ENCODE measurements at regions not wholly inside any gene's neighbourhood (a gene's known extent, or its start where the extent isn't known, plus 50 kb on each side); places are given as distances from the start of the nearest gene placed in this dataset.

GRCh38 chr5:124451721-124452383 lies 294.6 kb downstream of the ZNF608 start:
- no peak for DNase-seq
- intact Hi-C loops (cut with DNase I), result loop anchor here (10.0 kb wide), 1 partner anchor 273 kb away; no protein-coding TSS in a partner anchor

- no peak for DNase-seq
- intact Hi-C loops (cut with DNase I), result no loop called here
Observed at GRCh38 chr5:124446120-124446519, 300.3 kb downstream of the ZNF608 start.

- intact Hi-C loops (cut with DNase I), result no loop called here
- no peak for DNase-seq
Observed at GRCh38 chr5:124445070-124445619, 301.3 kb downstream of the ZNF608 start.

- no peak for DNase-seq
- intact Hi-C loops (cut with DNase I), result no loop called here
Observed at GRCh38 chr5:124444147-124444775, 302.2 kb downstream of the ZNF608 start.

GRCh38 chr5:124440471-124440870 lies 306.0 kb downstream of the ZNF608 start:
- intact Hi-C loops (cut with DNase I), result loop anchor here (2.0 kb wide), 1 partner anchor 134 kb away; no protein-coding TSS in a partner anchor
- no peak for DNase-seq

GRCh38 chr5:124439609-124440008 lies 306.8 kb downstream of the ZNF608 start:
- intact Hi-C loops (cut with DNase I), result loop anchor here (2.0 kb wide), 1 partner anchor 135 kb away; no protein-coding TSS in a partner anchor
- no peak for DNase-seq

GRCh38 chr5:124438903-124439281 lies 307.5 kb downstream of the ZNF608 start:
- intact Hi-C loops (cut with DNase I), result no loop called here
- DNase-seq, result peak; percentile 54 to 95 (median 68)

- DNase-seq, result peak in 5 of 10 donors; percentile 10 to 88 (median 39)
- intact Hi-C loops (cut with DNase I), result no loop called here
Observed at GRCh38 chr5:124438026-124438902, 308.2 kb downstream of the ZNF608 start.

- intact Hi-C loops (cut with DNase I), result no loop called here
- DNase-seq, result no peak
Observed at GRCh38 chr5:124436294-124436693, 310.1 kb downstream of the ZNF608 start.

- no peak for DNase-seq
- intact Hi-C loops (cut with DNase I), result no loop called here
Observed at GRCh38 chr5:124433170-124433569, 313.3 kb downstream of the ZNF608 start.

GRCh38 chr5:124421584-124421983 lies 324.9 kb downstream of the ZNF608 start:
- DNase-seq, result no peak
- intact Hi-C loops (cut with DNase I), result no loop called here

GRCh38 chr5:124420952-124421351 lies 325.5 kb downstream of the ZNF608 start:
- DNase-seq, result no peak
- intact Hi-C loops (cut with DNase I), result no loop called here

GRCh38 chr5:124419531-124419930 lies 326.9 kb downstream of the ZNF608 start:
- intact Hi-C loops (cut with DNase I), result no loop called here

GRCh38 chr5:124418390-124418789 lies 328.0 kb downstream of the ZNF608 start:
- intact Hi-C loops (cut with DNase I), result no loop called here
- DNase-seq, result no peak

More at GRCh38 chr5:124419531-124419930, 326.9 kb downstream of the ZNF608 start:
- DNase-seq, result no peak

- no peak for DNase-seq
- intact Hi-C loops (cut with DNase I), result no loop called here
Observed at GRCh38 chr5:124417196-124417595, 329.2 kb downstream of the ZNF608 start.

GRCh38 chr5:124416627-124417026 lies 329.8 kb downstream of the ZNF608 start:
- no peak for DNase-seq
- intact Hi-C loops (cut with DNase I), result no loop called here

GRCh38 chr5:124414973-124415372 lies 331.5 kb downstream of the ZNF608 start:
- intact Hi-C loops (cut with DNase I), result no loop called here
- DNase-seq, result no peak

GRCh38 chr5:124410539-124411488 lies 335.6 kb downstream of the ZNF608 start:
- no peak for DNase-seq
- intact Hi-C loops (cut with DNase I), result no loop called here

- no peak for DNase-seq
- intact Hi-C loops (cut with DNase I), result no loop called here
Observed at GRCh38 chr5:124408738-124409453, 337.5 kb downstream of the ZNF608 start.
